ENCODE measurements at regions not wholly inside any gene's neighbourhood (a gene's known extent, or its start where the extent isn't known, plus 50 kb on each side); places are given as distances from the start of the nearest gene placed in this dataset.

DNA sequence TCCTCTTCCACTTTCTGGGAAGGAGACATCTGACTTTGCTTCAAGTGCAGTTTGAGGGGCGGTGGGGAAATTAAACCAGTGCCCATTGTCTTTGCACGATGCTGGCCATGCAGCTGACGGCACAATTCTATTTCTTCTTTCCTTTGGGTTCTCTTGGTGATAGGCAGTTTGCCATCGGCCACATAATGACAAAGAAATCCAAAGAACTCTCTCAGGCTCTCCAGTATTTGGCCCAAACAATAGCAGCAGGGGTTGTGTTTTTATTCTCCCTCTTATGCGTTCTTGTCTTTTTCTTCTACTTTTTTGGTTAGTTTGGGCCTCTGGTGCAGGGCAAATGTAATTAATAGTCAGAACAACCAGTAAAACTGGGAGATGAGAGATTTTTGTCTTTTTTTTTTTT lies 147.0 kb downstream of the EMX2 start:
- Histone ChIP-seq H3K9me2 (ENCODE audit: low read depth, low read length) (no peaks in the 10 kb centered on the region), H3K9me3 (ENCODE audit: low read length) (no peaks in the 10 kb centered on the region), H4K20me1 (ENCODE audit: insufficient read depth, low read length) (no peaks in the 10 kb centered on the region), H2AFZ (ENCODE audit: low read length) (no peak overlapping the region), H3K27ac (ENCODE audit: low read depth, low read length, poor library complexity, severe bottlenecking) (no peak overlapping the region), H3K4me3 (ENCODE audit: low read depth, low read length, poor library complexity, severe bottlenecking) (no peak overlapping the region), H3K27me3 (ENCODE audit: insufficient read depth, low read length) (no peaks in the 10 kb centered on the region), H3K36me3 (ENCODE audit: insufficient read depth, low read length) (no peaks in the 10 kb centered on the region), H3F3A (ENCODE audit: insufficient read depth, low read length) (no peaks in the 10 kb centered on the region), H3K79me2 (ENCODE audit: insufficient read depth, low read length) (no peaks in the 10 kb centered on the region), H3K9ac (ENCODE audit: low read length) (no peak overlapping the region), H3K4me2 (ENCODE audit: low read length) (no peak overlapping the region), H3K4me1 (ENCODE audit: insufficient read depth, low read length, severe bottlenecking) (no peaks in the 10 kb centered on the region)
- no peak for TF ChIP-seq EZH2 (IDR thresholded peaks at IDR 0.05; ENCODE audit: borderline replicate concordance, low read length)
- TF ChIP-seq, protein P1, sequence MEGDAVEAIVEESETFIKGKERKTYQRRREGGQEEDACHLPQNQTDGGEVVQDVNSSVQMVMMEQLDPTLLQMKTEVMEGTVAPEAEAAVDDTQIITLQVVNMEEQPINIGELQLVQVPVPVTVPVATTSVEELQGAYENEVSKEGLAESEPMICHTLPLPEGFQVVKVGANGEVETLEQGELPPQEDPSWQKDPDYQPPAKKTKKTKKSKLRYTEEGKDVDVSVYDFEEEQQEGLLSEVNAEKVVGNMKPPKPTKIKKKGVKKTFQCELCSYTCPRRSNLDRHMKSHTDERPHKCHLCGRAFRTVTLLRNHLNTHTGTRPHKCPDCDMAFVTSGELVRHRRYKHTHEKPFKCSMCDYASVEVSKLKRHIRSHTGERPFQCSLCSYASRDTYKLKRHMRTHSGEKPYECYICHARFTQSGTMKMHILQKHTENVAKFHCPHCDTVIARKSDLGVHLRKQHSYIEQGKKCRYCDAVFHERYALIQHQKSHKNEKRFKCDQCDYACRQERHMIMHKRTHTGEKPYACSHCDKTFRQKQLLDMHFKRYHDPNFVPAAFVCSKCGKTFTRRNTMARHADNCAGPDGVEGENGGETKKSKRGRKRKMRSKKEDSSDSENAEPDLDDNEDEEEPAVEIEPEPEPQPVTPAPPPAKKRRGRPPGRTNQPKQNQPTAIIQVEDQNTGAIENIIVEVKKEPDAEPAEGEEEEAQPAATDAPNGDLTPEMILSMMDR (IDR thresholded peaks at IDR 0.05; ENCODE audit: low read length): no peak

- Histone ChIP-seq H3K9ac (ENCODE audit: low read length) (no peak overlapping the region), H3F3A (ENCODE audit: insufficient read depth, low read length) (no peaks in the 10 kb centered on the region), H3K27ac (ENCODE audit: low read depth, low read length, poor library complexity, severe bottlenecking) (no peak overlapping the region), H2AFZ (ENCODE audit: low read length) (no peak overlapping the region), H3K4me1 (ENCODE audit: insufficient read depth, low read length, severe bottlenecking) (no peaks in the 10 kb centered on the region), H3K36me3 (ENCODE audit: insufficient read depth, low read length) (no peaks in the 10 kb centered on the region), H3K9me2 (ENCODE audit: low read depth, low read length) (no peaks in the 10 kb centered on the region), H3K79me2 (ENCODE audit: insufficient read depth, low read length) (no peaks in the 10 kb centered on the region), H3K9me3 (ENCODE audit: low read length) (no peaks in the 10 kb centered on the region), H3K4me2 (ENCODE audit: low read length) (no peak overlapping the region), H3K4me3 (ENCODE audit: low read depth, low read length, poor library complexity, severe bottlenecking) (no peak overlapping the region), H4K20me1 (ENCODE audit: insufficient read depth, low read length) (no peaks in the 10 kb centered on the region), H3K27me3 (ENCODE audit: insufficient read depth, low read length) (no peaks in the 10 kb centered on the region)
- TF ChIP-seq, protein P1 (IDR thresholded peaks at IDR 0.05; ENCODE audit: low read length): no peak
- TF ChIP-seq EZH2 (IDR thresholded peaks at IDR 0.05; ENCODE audit: borderline replicate concordance, low read length): no peak
Observed at GRCh38 chr10:117690359-117690758, 147.8 kb downstream of the EMX2 start.

DNA sequence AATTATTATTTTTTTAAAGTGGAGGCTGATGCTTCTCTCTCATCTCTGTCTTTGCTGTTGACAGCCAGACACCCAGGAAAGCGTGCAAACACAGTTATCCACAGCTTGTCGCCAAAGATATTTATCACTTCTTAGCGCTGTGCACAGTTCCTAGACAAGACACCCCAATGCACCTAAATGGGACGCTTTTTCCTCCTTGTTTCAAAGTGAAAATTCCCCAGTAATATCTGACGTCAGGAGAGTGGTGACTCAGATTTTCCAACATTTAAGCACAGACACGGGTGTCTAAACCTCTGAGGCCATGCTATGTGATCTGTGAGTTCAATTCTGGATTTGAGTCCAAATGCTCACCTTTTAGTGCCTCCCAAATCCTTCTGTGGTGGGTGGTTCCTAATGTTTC lies 151.6 kb downstream of the EMX2 start:
- no peaks in the 10 kb centered on the region for H3K27me3 ChIP-seq (ENCODE audit: insufficient read depth, low read length)
- TF ChIP-seq EZH2 (IDR thresholded peaks at IDR 0.05; ENCODE audit: borderline replicate concordance, low read length): no peak
- TF ChIP-seq, protein P1 (IDR thresholded peaks at IDR 0.05; ENCODE audit: low read length): no peak
- H2AFZ ChIP-seq (ENCODE audit: low read length): no peak overlapping the region
- no peaks in the 10 kb centered on the region for H3K36me3 ChIP-seq (ENCODE audit: insufficient read depth, low read length)
- no peaks in the 10 kb centered on the region for H3K4me1 ChIP-seq (ENCODE audit: insufficient read depth, low read length, severe bottlenecking)
- no peaks in the 10 kb centered on the region for H3F3A ChIP-seq (ENCODE audit: insufficient read depth, low read length)
- no peaks in the 10 kb centered on the region for H4K20me1 ChIP-seq (ENCODE audit: insufficient read depth, low read length)
- no peak overlapping the region for H3K27ac ChIP-seq (ENCODE audit: low read depth, low read length, poor library complexity, severe bottlenecking)
- no peaks in the 10 kb centered on the region for H3K9me3 ChIP-seq (ENCODE audit: low read length)
- no peaks in the 10 kb centered on the region for H3K9me2 ChIP-seq (ENCODE audit: low read depth, low read length)
- H3K4me3 ChIP-seq (ENCODE audit: low read depth, low read length, poor library complexity, severe bottlenecking): no peak overlapping the region
- H3K79me2 ChIP-seq (ENCODE audit: insufficient read depth, low read length): no peaks in the 10 kb centered on the region
- H3K9ac ChIP-seq (ENCODE audit: low read length): no peak overlapping the region
- no peak overlapping the region for H3K4me2 ChIP-seq (ENCODE audit: low read length)

Measured in OCI-LY1 (cell line).